KOPT-K1 (cell line): ENCODE measurements at regions not wholly inside any gene's neighbourhood (a gene's known extent, or its start where the extent isn't known, plus 50 kb on each side); places are given as distances from the start of the nearest gene placed in this dataset.

Source experiments
- H3K27ac ChIP-seq: fragments of 200-600 bp; sonication (generic); 2 replicates; pipeline ENCODE4 v1.5.1; 2016; ENCODE audit warnings: antibody characterized with exemption, mild to moderate bottlenecking, low read depth, low read length; ENCODE audit not compliant: poor library complexity, severe bottlenecking
- H3K36me3 ChIP-seq: fragments of 200-600 bp; sonication (generic); 2 replicates; pipeline ENCODE4 v1.5.1; 2017; ENCODE audit warnings: antibody characterized with exemption, mild to moderate bottlenecking, low read length, moderate library complexity; ENCODE audit not compliant: insufficient read depth
- H3K9me3 ChIP-seq: fragments of 200-600 bp; sonication (generic); 2 replicates; pipeline ENCODE4 v1.5.1; 2017; ENCODE audit warnings: antibody characterized with exemption, low read length, mild to moderate bottlenecking; ENCODE audit not compliant: insufficient read depth, poor library complexity, severe bottlenecking

DNA sequence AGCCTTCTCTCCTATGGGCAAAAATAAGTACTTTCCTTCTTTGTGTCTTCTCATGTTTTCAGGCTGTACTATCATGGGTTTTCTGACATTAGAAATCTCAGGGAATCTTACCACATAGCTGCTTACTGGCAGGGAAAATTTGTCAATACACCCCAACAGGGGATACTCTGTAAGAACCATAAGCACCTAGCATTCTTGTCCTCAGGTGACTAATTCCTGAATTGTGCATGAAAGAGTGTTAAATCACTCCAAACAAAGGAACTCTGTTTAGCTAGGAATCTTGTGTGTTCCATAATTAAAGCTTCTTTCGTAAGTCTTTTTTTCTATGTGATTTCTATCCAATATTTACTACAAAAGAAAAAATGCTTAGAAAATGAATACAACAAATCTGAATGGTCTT, 206.7 kb upstream of the POT1 start:
- Histone ChIP-seq H3K36me3 (no peaks in the 10 kb centered on the region), H3K27ac (no peak overlapping the region), H3K9me3 (no peaks in the 10 kb centered on the region)

DNA sequence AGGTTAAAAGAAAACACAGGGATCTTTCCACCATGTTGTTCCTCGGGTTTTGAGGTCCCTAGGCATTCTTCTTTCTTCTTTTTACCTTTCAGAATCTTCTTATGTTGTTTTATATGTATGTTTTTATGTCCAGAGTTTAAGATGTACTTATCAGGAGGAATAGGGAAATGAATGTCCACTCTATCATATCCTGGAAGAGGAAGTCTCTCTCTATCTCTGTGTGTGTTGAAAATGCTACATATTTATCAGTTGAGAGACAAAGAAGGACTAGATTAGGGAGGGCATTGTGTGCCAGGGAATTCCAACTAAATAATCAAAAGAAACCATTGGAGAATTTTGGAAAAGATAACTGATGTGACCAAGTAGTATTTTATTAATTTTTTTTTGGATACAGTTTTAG, 200.5 kb upstream of the POT1 start:
- Histone ChIP-seq H3K27ac (no peak overlapping the region), H3K36me3 (no peaks in the 10 kb centered on the region), H3K9me3 (no peaks in the 10 kb centered on the region)

DNA sequence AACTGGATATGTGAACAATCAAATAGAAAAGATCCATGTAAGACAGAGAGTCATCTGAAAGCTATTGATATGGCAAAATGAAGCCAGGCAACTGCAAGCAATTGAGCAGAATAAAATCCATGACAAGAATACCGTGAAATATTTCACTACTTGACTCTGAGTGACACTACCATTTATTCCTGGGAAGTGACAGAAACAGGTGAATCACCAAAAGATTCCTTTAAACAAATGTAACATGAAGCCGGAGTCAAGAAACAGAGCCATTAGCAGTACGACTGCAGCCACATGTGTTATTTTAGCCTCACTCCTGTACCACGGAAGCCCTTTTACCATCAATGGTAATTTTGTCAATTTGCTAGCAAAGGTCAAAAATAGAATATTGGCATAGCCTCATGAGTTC, 197.7 kb upstream of the POT1 start:
- H3K27ac ChIP-seq: no peak overlapping the region
- no peaks in the 10 kb centered on the region for H3K9me3 ChIP-seq
- H3K36me3 ChIP-seq: no peaks in the 10 kb centered on the region

DNA sequence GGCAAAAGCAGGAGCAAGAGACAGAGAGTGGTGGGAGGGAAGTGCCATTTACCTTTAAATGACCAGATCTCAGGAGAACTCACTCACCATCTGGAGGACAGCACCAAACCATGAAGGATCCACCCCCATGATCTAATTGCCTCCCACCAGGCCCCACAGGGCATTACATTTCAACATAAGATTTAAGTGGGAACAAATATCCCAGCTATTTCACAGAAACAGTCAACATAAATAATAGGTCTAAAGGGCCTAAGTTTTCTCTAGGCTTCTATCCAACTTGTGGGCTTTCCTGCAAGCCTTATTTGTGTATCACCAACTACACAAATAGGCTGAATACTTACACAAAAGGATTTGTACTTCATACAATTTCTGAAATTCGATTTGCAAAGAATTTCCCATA, 196.8 kb upstream of the POT1 start:
- Histone ChIP-seq H3K27ac (no peak overlapping the region), H3K36me3 (no peaks in the 10 kb centered on the region)

DNA sequence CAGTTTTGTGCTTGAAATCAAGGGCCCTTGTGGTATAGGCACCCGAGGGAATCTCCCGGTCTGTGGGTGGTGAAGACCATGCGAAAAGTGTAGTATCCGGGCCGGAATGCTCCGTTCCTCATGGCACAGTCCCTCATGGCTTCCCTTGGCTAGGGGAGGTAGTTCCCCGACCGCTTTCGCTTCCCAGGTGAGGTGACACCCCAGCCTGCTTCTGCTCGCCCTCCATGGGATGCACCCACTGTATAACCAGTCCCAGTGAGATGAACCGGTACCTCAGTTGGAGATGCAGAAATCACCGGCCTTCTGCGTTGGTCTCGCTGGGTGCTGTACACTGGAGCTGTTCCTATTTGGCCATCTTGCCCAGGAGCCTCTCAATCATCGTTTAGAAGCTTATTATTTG, 195.7 kb upstream of the POT1 start:
- Histone ChIP-seq H3K36me3 (no peaks in the 10 kb centered on the region), H3K9me3 (no peaks in the 10 kb centered on the region), H3K27ac (no peak overlapping the region)

More for the DNA sequence above, 196.8 kb upstream of the POT1 start:
- no peaks in the 10 kb centered on the region for H3K9me3 ChIP-seq

DNA sequence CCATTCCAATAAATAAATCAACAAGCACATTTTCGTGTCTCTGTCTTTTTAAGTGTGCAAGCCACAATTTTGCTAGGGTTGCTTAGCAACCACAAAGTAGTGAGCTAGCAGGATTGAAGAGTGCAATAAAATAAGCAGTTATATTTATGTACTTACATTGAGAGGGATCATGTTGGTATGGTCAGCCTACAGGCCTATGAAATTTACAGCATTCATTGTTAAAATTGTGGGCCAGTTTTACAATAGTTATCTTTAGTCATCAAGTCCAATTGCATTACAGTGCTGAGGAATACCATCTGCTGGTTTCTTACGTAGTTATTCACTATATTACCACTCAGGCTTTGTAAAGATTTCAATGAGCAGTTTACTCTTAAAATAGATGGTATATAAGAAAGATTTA, 192.5 kb upstream of the POT1 start:
- H3K9me3 ChIP-seq: no peaks in the 10 kb centered on the region
- H3K36me3 ChIP-seq: no peaks in the 10 kb centered on the region
- no peak overlapping the region for H3K27ac ChIP-seq

DNA sequence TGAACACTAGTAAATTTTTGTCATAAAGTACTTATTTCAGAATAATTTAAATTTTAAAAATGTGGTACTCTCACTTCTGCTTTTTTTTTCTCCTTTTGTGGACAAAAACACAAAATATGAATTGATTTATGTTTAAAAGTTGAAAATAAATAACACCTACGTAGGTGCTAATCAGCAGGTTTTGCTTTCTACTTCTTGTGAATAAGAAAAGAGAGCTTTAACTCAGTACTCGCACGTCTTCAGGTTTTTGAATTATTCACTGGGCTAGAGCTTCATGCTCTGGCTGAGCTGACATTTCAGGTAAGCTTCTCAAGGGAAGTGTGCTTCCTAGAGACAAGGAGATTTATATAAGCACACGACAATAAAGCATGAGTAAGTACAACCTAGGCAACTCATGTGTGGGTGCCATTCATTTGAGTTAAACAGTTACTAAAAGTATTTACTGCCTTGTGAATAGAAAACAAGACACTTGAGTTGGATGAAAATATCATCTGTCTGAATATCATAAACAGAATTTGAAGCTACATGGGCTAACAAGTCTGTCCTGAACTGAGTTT, 190.0 kb upstream of the POT1 start:
- H3K36me3 ChIP-seq: no peaks in the 10 kb centered on the region
- no peak overlapping the region for H3K27ac ChIP-seq
- no peaks in the 10 kb centered on the region for H3K9me3 ChIP-seq

DNA sequence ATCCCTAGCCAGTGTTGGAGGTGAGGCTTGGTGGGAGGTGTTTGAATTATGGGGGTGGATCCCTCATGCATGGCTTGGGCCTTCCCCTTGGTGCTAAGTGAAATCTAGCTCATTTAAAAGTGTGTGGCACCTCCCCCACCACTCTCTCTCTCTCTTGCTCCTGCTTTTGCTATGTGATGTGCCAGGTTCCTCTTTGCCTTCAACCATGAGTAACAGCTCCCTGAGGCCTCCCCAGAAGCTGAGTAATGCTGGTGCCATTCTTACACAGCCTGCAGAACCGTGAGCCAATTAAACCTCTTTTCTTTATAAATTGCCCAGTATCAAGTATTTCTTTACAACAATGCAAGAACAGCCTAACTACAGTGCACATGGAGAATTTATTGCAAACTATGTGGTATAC, 188.8 kb upstream of the POT1 start:
- Histone ChIP-seq H3K9me3 (no peaks in the 10 kb centered on the region), H3K36me3 (no peaks in the 10 kb centered on the region), H3K27ac (no peak overlapping the region)

DNA sequence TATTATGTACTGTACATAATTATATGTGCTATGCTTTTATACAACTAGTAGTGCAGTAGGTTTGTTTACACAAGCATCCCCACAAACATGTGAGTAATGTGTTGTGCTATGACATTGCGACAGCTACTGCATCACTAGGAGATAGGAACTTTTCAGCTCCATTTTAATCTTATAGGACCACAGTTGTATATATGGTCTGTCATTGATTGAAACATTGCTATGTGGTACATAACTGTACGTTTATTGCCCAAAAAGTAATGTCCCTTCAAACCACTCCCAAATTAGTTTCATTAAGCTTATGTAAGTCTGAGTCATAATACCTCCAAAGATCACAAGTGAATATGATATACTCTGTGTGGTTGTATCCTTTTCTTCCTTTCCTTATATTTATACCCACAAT, 183.2 kb upstream of the POT1 start:
- H3K36me3 ChIP-seq: no peaks in the 10 kb centered on the region
- H3K9me3 ChIP-seq: no peaks in the 10 kb centered on the region

DNA sequence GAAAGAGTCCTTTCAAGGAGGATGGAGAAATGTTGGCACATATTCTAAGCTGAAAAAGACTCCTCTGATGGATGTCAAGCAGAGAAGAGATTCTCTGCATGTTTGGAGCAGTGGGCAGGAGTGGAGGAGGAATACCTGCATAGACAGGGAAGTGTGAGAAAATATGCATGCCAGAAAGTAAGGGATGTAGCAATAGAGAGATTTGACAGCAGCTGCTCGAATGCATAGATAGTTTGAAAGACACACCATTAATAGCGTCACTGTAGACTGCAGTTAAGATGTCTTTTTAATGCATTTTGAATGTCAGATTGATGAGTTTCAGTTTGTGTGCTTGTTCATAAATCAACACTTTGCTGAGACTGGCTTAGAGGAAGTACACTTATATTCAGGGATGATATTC, 169.9 kb upstream of the POT1 start:
- Histone ChIP-seq H3K9me3 (no peaks in the 10 kb centered on the region), H3K27ac (no peak overlapping the region), H3K36me3 (no peaks in the 10 kb centered on the region)

More for the DNA sequence above, 183.2 kb upstream of the POT1 start:
- H3K27ac ChIP-seq: no peak overlapping the region

DNA sequence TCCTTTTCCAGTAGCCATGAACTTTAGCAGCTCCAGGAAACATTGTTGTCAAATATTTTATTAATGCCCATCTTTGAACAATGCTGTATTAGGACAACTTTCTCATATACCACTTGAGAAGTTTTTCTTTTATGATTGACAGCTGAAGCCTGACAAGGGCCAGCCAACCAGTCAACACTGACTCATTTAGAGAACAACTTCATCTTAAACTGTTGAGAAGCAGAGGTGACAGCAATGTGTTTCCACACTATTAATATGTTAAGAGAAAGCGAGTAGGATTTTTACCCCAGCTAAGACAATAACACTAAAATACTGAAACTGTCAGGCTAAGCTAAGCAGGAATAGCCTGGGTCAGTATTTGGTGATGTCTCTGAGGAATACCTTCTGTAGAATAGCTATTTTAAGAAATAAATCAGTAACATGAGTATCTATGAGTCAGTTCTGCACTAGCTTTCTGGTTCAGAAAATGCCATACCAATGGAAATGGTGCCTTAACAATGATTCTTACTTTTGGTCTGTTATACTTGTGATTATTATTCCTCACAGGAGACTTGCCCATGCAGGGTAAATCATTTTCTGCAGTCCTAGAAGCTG, 168.8 kb upstream of the POT1 start:
- Histone ChIP-seq H3K9me3 (no peaks in the 10 kb centered on the region), H3K27ac (no peak overlapping the region), H3K36me3 (no peaks in the 10 kb centered on the region)

DNA sequence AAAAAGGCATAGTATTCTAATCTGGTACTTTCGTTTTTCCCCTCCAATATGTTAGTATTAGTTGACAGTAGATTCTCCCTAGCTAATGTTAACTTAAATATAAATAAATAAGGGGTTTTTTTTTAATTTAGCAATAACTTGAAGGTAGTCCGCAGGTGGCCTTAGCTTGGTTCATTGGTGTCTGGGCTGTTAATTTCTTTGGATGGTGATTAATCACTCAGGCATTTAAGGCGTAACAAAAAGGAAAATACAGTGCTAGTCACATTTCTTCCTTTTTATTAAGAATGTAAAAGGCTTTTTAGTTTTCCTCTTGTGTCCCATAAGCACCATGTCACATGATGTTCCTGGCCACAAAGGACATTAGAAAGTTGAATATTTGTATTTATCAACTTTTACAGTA, 161.0 kb upstream of the POT1 start:
- Histone ChIP-seq H3K27ac (no peak overlapping the region), H3K36me3 (no peaks in the 10 kb centered on the region), H3K9me3 (no peaks in the 10 kb centered on the region)

DNA sequence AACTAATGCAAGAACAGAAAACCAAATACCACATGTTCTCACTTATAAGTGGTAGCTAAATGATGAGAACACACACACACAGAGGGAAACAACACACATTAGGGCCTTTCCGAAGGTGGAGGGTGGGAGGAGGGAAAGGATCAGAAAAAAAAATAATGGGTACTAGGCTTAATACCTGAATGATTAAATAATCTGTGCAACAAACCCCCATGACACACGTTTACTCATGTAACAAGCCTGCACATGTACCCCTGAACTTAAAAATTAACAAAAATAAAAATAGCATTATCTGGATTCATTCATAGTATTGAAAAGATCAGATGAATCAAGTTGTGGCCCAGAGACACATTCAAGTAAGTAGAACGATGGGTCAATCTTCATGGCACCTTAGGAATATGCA, 159.5 kb upstream of the POT1 start:
- H3K27ac ChIP-seq: no peak overlapping the region

DNA sequence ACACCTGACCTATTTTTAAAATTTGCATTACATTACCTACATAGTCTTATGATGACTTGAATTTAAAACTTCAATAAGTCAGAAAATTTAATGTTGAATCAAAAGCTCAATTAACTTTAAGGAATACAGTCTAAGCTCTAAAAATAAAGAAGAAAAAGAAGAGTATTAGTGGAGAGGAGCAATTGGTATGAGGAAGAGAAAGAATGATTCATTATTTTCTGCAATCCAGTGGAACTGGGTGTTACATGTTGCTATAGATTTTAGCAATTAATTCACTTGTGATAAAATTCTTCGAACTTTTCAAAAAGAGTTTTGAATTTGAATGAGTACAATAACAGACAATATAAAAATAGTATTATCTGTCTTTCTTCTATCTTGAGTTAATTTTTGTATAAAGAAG, 158.9 kb upstream of the POT1 start:
- no peaks in the 10 kb centered on the region for H3K36me3 ChIP-seq
- H3K27ac ChIP-seq: no peak overlapping the region
- H3K9me3 ChIP-seq: no peaks in the 10 kb centered on the region

More for the DNA sequence above, 159.5 kb upstream of the POT1 start:
- no peaks in the 10 kb centered on the region for H3K9me3 ChIP-seq
- no peaks in the 10 kb centered on the region for H3K36me3 ChIP-seq

DNA sequence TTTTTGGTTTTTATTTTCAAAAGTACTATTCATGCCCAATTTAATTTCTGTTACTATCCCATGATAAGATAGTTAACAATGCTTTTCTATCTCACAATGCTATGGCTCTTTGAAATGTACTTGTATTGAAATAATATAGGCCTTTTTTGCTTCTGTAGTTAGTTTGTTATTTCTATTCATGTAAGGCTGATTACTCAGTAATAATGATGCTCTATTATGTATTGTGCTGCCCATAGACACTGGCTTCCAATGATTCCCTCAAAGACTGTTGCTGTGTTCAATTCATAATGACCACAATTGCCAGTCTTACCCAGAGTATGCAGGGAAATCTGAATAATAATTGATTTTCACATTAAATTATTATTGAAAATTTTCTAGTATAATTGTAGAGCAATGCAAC, 155.5 kb upstream of the POT1 start:
- no peak overlapping the region for H3K27ac ChIP-seq
- H3K9me3 ChIP-seq: no peaks in the 10 kb centered on the region
- no peaks in the 10 kb centered on the region for H3K36me3 ChIP-seq

DNA sequence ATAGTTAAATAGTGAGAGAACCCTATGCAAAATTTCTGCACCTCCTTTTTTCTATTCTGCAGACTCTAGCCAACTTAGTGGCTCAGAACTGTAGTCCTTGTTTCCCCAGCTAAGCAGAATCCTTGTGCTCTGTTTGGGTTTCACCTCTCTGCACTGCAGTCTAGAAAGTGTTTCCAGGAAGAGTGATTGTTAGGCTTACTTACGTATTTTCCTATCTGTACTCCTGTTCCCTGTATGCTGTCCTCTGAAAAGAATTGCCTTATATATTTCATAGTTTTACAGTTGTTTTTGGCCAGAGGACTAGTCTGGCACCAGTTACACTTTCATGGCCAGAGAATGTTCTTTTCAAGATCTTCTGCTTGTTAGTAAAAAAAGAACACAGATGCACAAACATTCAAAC, 154.6 kb upstream of the POT1 start:
- no peak overlapping the region for H3K27ac ChIP-seq
- H3K36me3 ChIP-seq: no peaks in the 10 kb centered on the region
- no peaks in the 10 kb centered on the region for H3K9me3 ChIP-seq
